Activated B cell treated with CpG ODN at 0.5 μM for 24 hours (primary cell): ENCODE measurements at regions not wholly inside any gene's neighbourhood (a gene's known extent, or its start where the extent isn't known, plus 50 kb on each side); places are given as distances from the start of the nearest gene placed in this dataset.

ENCODE experiments used
- ATAC-seq: fragments of 200-7000 bp; cut with Tn5 transposase; one replicate; pipeline ENCODE4 v1.10.0; 2021; ENCODE audit warnings: low read depth, mild to moderate bottlenecking, moderate library complexity
- CTCF ChIA-PET: fragments of 350-600 bp; sonication (Branson Sonifier 250); formaldehyde crosslinking; loops from one replicate; lab custom pipeline; 2021; ENCODE audit warnings: antibody characterized with exemption; lab: Charles Lee
- POLR2A ChIA-PET: fragments of 350-600 bp; sonication (Branson Sonifier 250); formaldehyde crosslinking; loops from one replicate; lab custom pipeline; 2021; ENCODE audit warnings: antibody characterized with exemption; lab: Charles Lee
- DNase-seq: peaks from one replicate; pipeline ENCODE4 v3.0.0; 2022
- H3K27ac Mint-ChIP-seq: one replicate; pipeline ENCODE4 v1.8.0; 2020; ENCODE audit warnings: mixed read lengths
- H3K27me3 Mint-ChIP-seq: one replicate; pipeline ENCODE4 v1.8.0; 2021; ENCODE audit warnings: mixed read lengths
- H3K36me3 Mint-ChIP-seq: one replicate; pipeline ENCODE4 v1.8.0; 2021; ENCODE audit warnings: low read depth, mixed read lengths
- H3K4me1 Mint-ChIP-seq: one replicate; pipeline ENCODE4 v1.8.0; 2021; ENCODE audit warnings: mixed read lengths
- H3K4me3 Mint-ChIP-seq: one replicate; pipeline ENCODE4 v1.8.0; 2020; ENCODE audit warnings: mild to moderate bottlenecking, mixed read lengths
- H3K9me3 Mint-ChIP-seq: one replicate; pipeline ENCODE4 v1.8.0; 2020; ENCODE audit warnings: mixed read lengths
- CTCF ChIP-seq: fragments of 200-600 bp; IDR thresholded peaks from one replicate; pipeline ENCODE4 v1.8.0; 2022; ENCODE audit warnings: antibody characterized with exemption, mild to moderate bottlenecking
- intact Hi-C: fragments of 100-400 bp; cut with micrococcal nuclease; formaldehyde crosslinking; loops from one replicate; pipeline ENCODE4 v1.15.1; 2024

DNA sequence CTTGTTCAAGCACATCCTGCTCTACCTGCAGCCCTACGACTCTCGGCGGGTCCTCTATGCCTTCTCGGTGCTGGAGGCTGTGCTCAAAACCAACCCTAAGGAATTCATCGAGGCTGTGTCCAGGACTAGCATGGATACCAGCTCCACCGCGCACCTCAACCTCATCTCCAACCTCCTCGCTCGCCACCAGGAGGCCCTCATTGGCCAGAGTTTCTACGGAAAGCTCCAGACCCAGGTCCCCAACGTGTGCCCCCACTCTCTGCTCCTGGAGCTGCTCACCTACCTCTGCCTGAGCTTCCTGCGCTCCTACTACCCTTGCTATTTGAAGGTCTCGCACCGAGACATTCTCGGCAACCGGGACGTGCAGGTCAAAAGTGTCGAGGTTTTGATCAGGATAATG lies 74.3 kb upstream of the MORC3 start:
- CTCF ChIA-PET = interaction anchor here (1.1 to 1.5 kb wide), 2 partner anchors 15 to 75 kb away, joined by 3 to 5 read pairs; no protein-coding TSS in a partner anchor
- POLR2A ChIA-PET = interaction anchor here (1.3 to 2.8 kb wide), 4 partner anchors 10 to 74 kb away, joined by 4 to 8 read pairs (median 6); partner anchors contain the start of gene MORC3
- no peak overlapping the region for H3K27ac Mint-ChIP-seq

GRCh38 chr21:36246080-36246631 lies 73.8 kb upstream of the MORC3 start:
- Mint-ChIP-seq H3K27ac (no peak overlapping the region), H3K27me3 (no peaks in the 10 kb centered on the region), H3K4me1 (peaks cover 10% of the 10 kb centered on the region), H3K9me3 (no peaks in the 10 kb centered on the region), H3K36me3 (peaks cover 70% of the 10 kb centered on the region), H3K4me3 (no peak overlapping the region)
- ChIA-PET POLR2A (interaction anchor here (0.6 to 2.8 kb wide), 5 partner anchors 8 to 74 kb away, joined by 3 to 8 read pairs (median 5); partner anchors contain the start of gene MORC3), CTCF (interaction anchor here (1.1 to 1.5 kb wide), 2 partner anchors 14 to 75 kb away, joined by 3 to 5 read pairs; no protein-coding TSS in a partner anchor)
- DNase-seq (no peak), ATAC-seq (no peak)
- no peak for TF ChIP-seq CTCF
- intact Hi-C loops = no loop called here

More for the DNA sequence above, 74.3 kb upstream of the MORC3 start:
- Mint-ChIP-seq H3K36me3 (peaks cover 68% of the 10 kb centered on the region), H3K4me3 (no peak overlapping the region), H3K27me3 (no peaks in the 10 kb centered on the region), H3K4me1 (peaks cover 10% of the 10 kb centered on the region), H3K9me3 (no peaks in the 10 kb centered on the region)
- DNase-seq (no peak), ATAC-seq (no peak)
- no peak for TF ChIP-seq CTCF
- intact Hi-C loops = no loop called here

DNA sequence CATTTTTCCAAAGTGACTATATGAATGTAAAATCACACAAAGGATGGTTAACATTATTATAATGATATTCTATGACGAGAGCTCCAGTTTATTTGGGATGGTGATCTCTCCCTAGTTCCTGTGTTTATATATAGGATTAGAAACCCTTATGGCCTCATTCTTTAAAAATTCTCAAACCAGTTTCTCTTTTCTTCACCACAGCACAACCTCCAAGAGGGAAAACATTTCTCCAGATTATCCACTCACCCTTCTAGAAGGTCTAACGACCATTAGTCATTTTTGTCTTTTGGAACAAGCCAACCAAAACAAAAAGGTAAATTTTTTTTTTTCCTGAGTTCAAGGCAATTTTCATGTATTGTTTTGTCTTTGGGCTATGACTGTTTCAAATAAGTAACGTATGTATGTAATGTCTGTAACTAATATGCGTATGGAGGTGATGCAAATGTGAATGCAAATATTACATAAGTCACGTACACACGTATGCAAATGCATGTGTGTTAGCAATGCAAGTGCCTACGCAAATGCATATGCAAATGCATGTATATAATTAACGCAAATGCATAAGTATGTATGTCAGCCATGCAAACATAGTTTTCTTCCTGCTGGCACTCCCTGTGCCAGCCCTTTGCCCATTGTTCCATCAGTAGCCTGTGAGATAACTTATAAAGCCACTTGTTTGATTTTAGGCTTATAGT lies 72.5 kb upstream of the MORC3 start:
- Mint-ChIP-seq H3K27ac (no peak overlapping the region), H3K9me3 (no peaks in the 10 kb centered on the region), H3K27me3 (no peaks in the 10 kb centered on the region), H3K36me3 (peaks cover 75% of the 10 kb centered on the region), H3K4me3 (no peak overlapping the region), H3K4me1 (peaks cover 10% of the 10 kb centered on the region)
- no peak for TF ChIP-seq CTCF
- ChIA-PET CTCF (interaction anchor here (0.6 kb wide), 1 partner anchor 226 kb away, joined by 3 read pairs; no protein-coding TSS in a partner anchor), POLR2A (interaction anchor here (1.0 to 2.8 kb wide), 4 partner anchors 8 to 73 kb away, joined by 3 to 10 read pairs (median 8); partner anchors contain the start of gene MORC3)
- DNase-seq (no peak), ATAC-seq (no peak)
- intact Hi-C loops = no loop called here

GRCh38 chr21:36249576-36250422 lies 70.2 kb upstream of the MORC3 start:
- Mint-ChIP-seq H3K4me1 (peaks cover 27% of the 10 kb centered on the region), H3K9me3 (no peaks in the 10 kb centered on the region), H3K4me3 (no peak overlapping the region), H3K27ac (peak overlapping the region; percentile 50), H3K36me3 (peaks cover 69% of the 10 kb centered on the region), H3K27me3 (no peaks in the 10 kb centered on the region)
- TF ChIP-seq CTCF = no peak
- ATAC-seq (no peak), DNase-seq (no peak)
- CTCF ChIA-PET = no interaction called here
- POLR2A ChIA-PET = no interaction called here
- intact Hi-C loops = no loop called here
